ENCODE measurements at regions not wholly inside any gene's neighbourhood (a gene's known extent, or its start where the extent isn't known, plus 50 kb on each side); places are given as distances from the start of the nearest gene placed in this dataset.

DNA sequence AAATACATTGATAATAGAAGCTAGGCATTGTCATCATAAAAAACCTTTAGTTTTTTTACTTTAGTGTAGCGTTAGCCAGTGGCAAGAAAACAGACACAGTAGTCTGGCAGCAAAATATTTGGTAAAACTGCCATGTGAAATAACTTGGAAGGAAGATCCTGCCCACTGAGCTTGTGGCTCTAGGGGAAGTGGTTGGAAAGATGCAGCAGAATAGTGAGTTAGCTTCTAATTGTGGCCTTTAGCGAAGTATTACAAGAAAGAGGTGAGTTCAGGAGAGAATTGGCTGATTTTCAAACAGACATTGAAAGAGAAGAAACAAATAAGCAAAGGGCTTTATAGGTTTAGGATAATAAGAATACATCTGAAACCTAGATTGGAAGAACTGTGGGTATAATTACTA is 1887.8 kb upstream of the CELF4 start:
- TF ChIP-seq SP1 (IDR thresholded peaks at IDR 0.05) = no peak
- TF ChIP-seq HDGF (IDR thresholded peaks at IDR 0.05; ENCODE audit: borderline replicate concordance) = no peak
- TF ChIP-seq TARDBP (IDR thresholded peaks at IDR 0.05) = no peak
- TF ChIP-seq LEF1 (IDR thresholded peaks at IDR 0.05; ENCODE audit: borderline replicate concordance) = no peak
- TF ChIP-seq ZNF384 (IDR thresholded peaks at IDR 0.05) = no peak
- no peak for TF ChIP-seq BHLHE40 (IDR thresholded peaks at IDR 0.05; ENCODE audit: borderline replicate concordance)
- no peak for TF ChIP-seq ELF4 (IDR thresholded peaks at IDR 0.05)
- no peak for TF ChIP-seq L3MBTL2 (conservative IDR thresholded peaks at IDR 0.05)
- no peak for TF ChIP-seq CTBP1 (IDR thresholded peaks at IDR 0.05; ENCODE audit: borderline replicate concordance)
- TF ChIP-seq FOXM1 (IDR thresholded peaks at IDR 0.05; ENCODE audit: borderline replicate concordance) = no peak

Measured in HEK293T (cell line).